Ureter (tissue), 1 donor: ENCODE measurements at regions not wholly inside any gene's neighbourhood (a gene's known extent, or its start where the extent isn't known, plus 50 kb on each side); places are given as distances from the start of the nearest gene placed in this dataset.

Experiments used
- DNase-seq: peaks from one replicate; pipeline ENCODE4 v3.0.0-alpha.2; 2020; ENCODE audit warnings: low spot score
- donor health status: DM: yes; HTN: yes; CAD: no.

GRCh38 chr1:218817071-218817470 lies 356.6 kb upstream of the LYPLAL1 start:
- no peak for DNase-seq

GRCh38 chr1:218817691-218818465 lies 355.8 kb upstream of the LYPLAL1 start:
- no peak for DNase-seq

GRCh38 chr1:218823291-218823900 lies 350.3 kb upstream of the LYPLAL1 start:
- DNase-seq = no peak

- no peak for DNase-seq
Observed at GRCh38 chr1:218827486-218827885, 346.2 kb upstream of the LYPLAL1 start.

GRCh38 chr1:218828125-218828650 lies 345.5 kb upstream of the LYPLAL1 start:
- no peak for DNase-seq

- DNase-seq = no peak
Observed at GRCh38 chr1:218829097-218829496, 344.6 kb upstream of the LYPLAL1 start.

- DNase-seq = no peak
Observed at GRCh38 chr1:218835609-218836008, 338.1 kb upstream of the LYPLAL1 start.

GRCh38 chr1:218836264-218836663 lies 337.4 kb upstream of the LYPLAL1 start:
- no peak for DNase-seq

GRCh38 chr1:218837051-218837450 lies 336.6 kb upstream of the LYPLAL1 start:
- no peak for DNase-seq

GRCh38 chr1:218845589-218845988 lies 328.1 kb upstream of the LYPLAL1 start:
- no peak for DNase-seq

GRCh38 chr1:218846181-218846580 lies 327.5 kb upstream of the LYPLAL1 start:
- no peak for DNase-seq

- no peak for DNase-seq
Observed at GRCh38 chr1:218847089-218847768, 326.4 kb upstream of the LYPLAL1 start.

- DNase-seq = no peak
Observed at GRCh38 chr1:218848009-218848408, 325.7 kb upstream of the LYPLAL1 start.

- DNase-seq = no peak
Observed at GRCh38 chr1:218850367-218850766, 323.3 kb upstream of the LYPLAL1 start.

- no peak for DNase-seq
Observed at GRCh38 chr1:218851586-218851985, 322.1 kb upstream of the LYPLAL1 start.

- no peak for DNase-seq
Observed at GRCh38 chr1:218852527-218852926, 321.2 kb upstream of the LYPLAL1 start.

GRCh38 chr1:218863987-218864386 lies 309.7 kb upstream of the LYPLAL1 start:
- no peak for DNase-seq

- DNase-seq = no peak
Observed at GRCh38 chr1:218865591-218865990, 308.1 kb upstream of the LYPLAL1 start.

- no peak for DNase-seq
Observed at GRCh38 chr1:218866507-218866906, 307.2 kb upstream of the LYPLAL1 start.

- no peak for DNase-seq
Observed at GRCh38 chr1:218867066-218867465, 306.6 kb upstream of the LYPLAL1 start.

- DNase-seq = no peak
Observed at GRCh38 chr1:218867941-218868626, 305.6 kb upstream of the LYPLAL1 start.

GRCh38 chr1:218869276-218869675 lies 304.4 kb upstream of the LYPLAL1 start:
- no peak for DNase-seq
